HG02870 (cell line): ENCODE measurements at regions not wholly inside any gene's neighbourhood (a gene's known extent, or its start where the extent isn't known, plus 50 kb on each side); places are given as distances from the start of the nearest gene placed in this dataset.
A peak's percentile ranks its signal among the peaks of the same experiment; 100 is the strongest.

Experiments
- ATAC-seq: cut with Tn5 transposase; IDR thresholded peaks from one replicate; pipeline ENCODE4 v1.9.1; 2021; ENCODE audit warnings: mild to moderate bottlenecking, moderate library complexity; ENCODE audit not compliant: unreplicated experiment

GRCh38 chr4:166594326-166594946, 639.9 kb downstream of the SPOCK3 start:
- peak; percentile 92 for ATAC-seq

DNA sequence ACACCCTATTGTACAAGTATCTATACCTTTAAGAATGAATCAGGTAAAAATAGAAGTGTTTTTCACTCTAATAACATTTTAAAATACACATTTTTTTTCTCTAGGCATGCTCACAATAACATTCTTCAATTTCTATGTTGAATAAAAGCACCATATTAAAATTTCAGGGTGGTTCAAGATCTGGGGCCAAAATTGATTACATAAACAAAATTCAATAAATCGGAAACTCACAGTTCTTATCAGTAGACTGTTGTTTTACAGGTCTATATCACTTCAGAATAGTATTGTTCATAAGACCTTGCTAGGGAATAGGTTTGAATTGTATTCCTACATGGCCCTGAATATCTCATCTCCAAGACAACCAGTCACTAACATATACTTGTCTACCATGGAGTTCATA, 634.0 kb downstream of the SPOCK3 start:
- ATAC-seq = no peak

- ATAC-seq = no peak
Observed at GRCh38 chr4:166602068-166602467, 632.2 kb downstream of the SPOCK3 start.

- ATAC-seq = peak; percentile 58
Observed at GRCh38 chr4:166622425-166622977, 611.8 kb downstream of the SPOCK3 start.

- peak; percentile 39 for ATAC-seq
Observed at GRCh38 chr4:166625018-166625637, 609.2 kb downstream of the SPOCK3 start.

DNA sequence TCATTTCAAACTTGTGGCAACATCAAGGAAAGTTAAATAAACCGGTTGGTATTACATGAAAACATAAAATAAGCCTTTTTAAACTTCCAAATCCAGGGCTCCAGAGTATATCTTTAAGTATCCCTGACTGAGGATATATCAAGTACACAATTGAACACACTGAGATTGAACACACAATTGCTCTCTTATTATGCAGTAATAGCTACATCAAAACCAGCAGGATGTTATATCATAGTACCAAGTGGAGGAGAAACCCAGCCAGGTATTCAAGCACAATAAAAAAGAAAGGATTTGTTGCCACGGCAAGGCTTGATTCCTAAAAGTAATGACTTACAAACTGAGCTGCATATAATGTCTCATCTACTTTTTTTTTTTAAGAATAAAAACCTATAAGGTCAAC, 605.8 kb downstream of the SPOCK3 start:
- no peak for ATAC-seq

DNA sequence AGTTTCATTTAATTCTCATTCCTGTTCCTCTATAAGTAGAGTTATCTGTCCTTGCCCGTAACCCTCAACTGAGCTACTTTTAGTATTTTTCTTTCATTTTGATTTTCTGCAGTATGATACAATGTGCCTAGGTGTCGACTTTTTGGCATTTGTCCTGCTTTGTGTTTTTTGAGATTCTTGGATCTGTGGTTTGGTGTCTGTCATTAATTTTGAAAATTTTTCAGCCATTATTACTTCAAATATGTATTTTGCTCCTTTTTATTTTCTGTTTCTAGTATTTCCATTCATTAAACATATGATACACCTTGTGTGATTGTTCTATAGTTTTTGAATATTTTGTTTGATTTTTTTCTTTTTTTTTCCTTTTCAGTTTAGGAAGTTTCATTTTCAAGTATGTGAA, 598.9 kb downstream of the SPOCK3 start:
- ATAC-seq = no peak

DNA sequence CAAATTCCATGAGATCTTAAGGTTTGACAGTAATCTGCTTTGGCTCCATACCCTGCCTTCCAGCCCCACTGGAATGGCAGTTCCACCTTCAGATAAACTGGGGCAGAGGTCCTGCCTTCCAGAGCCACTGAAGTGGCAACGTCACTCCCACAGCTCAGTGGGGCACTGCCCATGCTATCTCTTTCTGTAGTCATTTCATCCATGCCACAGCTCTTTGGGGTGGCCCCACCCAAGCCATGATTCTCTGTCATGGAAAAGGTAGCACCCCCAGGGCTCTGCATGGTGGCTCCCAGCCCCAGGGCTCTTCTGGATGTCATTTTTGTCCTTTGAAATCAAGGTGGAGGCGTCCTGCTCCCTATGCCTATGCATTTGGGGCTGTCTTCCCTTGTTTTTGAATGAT, 596.5 kb downstream of the SPOCK3 start:
- no peak for ATAC-seq

DNA sequence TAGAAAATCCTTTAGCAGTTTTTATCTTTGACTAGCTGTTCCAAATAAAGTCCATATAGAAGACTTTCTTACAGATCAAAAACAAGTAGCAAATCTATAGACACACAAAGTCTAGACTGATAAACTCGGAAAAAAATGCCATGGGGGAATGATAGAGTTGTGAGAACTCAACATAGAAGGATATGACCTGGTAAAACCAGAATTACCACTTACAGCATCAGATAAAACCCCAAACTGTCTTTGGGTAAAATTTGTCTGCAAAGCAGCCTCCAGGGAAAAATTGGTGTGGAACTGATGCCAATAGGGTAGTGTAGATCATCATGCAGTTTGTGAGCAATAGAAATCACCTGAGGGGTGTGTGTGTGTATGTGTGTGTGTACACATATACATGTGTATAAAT, 579.1 kb downstream of the SPOCK3 start:
- ATAC-seq = no peak

GRCh38 chr4:166655705-166656104, 578.6 kb downstream of the SPOCK3 start:
- no peak for ATAC-seq

DNA sequence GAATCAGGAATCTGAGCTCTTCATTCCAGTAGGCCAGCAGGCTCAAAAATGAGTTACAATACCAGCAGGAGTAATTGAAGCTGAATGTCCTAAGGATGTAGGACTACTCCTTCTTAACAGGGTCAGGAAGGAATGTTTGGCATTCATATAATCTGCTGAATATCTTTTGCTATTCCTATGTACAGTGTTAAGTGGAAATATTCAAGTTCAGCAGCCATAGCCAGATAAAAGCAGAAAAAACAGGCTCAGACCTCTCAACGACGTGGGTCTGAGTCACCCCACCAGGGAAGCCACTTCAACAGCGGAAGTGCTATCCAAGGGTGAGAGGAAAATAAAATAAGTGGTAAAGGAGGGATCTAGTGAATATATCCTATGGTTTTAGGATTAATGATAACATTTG, 577.0 kb downstream of the SPOCK3 start:
- no peak for ATAC-seq

DNA sequence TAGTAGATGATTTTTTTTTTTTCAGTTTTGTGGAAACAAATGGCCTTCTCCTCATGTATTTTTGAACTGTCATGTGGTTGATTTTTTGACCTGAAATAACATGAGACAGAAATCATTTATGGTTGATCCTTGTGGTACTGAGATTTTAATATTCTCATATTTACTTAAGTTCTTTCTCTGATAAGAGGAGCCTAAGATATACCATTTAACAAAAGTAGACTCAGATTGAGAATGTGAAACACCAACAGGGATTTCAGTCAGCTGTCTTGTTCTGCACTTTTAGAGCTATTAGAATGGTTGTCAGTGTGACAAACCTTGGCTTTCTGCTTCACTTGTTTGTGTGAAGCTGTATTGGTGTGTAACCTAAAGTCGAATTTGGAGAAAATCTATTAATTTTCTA, 575.7 kb downstream of the SPOCK3 start:
- ATAC-seq = peak; percentile 31

DNA sequence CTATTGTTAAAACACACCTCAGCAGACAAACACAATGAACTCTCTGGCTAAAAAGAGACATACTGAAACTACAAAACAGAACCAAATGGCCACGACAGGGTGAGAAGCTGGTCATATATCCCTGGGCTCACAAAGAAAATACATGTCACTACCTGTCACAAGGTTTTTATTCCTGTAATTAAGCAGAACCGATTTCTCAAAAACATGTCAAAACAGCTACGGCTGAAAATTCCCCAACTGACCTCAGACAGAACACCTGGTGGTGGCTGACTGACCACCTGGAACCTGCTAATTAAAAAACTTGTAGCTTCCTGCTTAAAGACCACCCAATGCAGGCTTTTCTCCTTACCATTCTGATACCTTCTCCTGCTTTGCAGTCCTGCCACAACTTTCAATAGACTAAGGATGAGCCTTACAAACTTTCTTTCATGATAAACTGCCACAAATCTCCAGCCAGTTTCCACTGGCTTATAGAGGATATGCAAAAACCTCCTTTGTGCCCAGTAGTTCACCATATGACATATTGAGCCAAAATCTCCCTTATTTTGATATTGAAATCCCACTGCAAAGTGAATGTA, 571.9 kb downstream of the SPOCK3 start:
- ATAC-seq = peak; percentile 96

DNA sequence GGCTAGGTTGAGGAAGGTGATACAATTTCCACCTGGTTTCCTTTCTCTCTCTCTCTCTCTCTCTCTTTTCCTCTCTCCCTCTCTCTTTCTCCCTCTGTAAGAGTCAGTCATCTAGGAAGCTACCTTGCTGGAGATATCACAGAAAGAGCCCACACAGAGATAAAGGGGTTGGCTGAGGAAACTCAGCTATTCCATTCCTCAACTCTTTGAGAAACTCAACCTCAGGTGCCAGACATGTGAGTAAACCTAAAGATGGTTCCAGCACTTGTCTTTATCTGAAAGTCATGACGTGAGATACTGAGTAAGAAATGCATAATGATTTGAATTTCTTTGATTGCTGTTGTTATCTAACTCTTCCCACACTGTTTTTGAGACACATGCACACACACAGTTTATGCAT, 564.0 kb downstream of the SPOCK3 start:
- ATAC-seq = no peak

DNA sequence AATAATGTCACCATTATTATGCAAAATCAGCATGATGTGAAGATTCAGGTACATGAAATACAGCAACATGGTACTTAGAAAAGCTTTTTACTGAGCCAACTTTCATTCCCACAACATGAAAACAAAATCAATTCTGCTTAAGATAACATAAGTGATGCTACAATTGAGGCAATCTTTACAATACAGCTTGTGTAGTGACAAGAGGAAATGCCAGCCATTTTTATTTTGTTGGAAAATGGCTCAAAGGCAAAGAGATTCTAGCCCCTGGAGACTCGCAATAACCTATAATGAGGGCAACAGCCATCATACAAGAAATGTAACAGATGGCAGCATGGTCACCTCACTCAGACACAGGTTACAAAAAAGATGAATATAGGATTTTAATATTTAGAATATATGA, 560.4 kb downstream of the SPOCK3 start:
- no peak for ATAC-seq

DNA sequence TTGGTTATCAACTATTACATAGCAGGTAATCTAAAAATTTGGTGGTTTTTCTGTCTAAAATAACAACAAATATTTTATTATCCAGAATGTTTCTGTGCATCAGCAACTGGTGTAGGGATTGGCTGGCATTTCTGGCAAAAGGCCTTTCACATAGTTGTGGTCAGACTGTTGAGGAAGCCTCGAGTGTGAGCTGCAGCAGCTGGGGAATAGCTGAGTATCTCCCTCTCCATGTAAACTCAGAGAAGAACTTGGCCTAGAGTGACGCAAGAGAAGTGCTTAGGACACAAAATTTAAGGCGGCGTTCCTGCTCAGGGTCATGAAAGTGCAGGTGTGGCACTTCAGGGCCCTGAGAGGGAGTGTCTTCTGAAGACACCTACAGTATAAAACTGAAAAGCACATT, 558.9 kb downstream of the SPOCK3 start:
- ATAC-seq = no peak

- no peak for ATAC-seq
Observed at GRCh38 chr4:166680796-166681195, 553.5 kb downstream of the SPOCK3 start.

GRCh38 chr4:166682200-166682599, 552.1 kb downstream of the SPOCK3 start:
- ATAC-seq = no peak
